ENCODE measurements at regions not wholly inside any gene's neighbourhood (a gene's known extent, or its start where the extent isn't known, plus 50 kb on each side); places are given as distances from the start of the nearest gene placed in this dataset.

- Histone ChIP-seq H3K4me2 (ENCODE audit: low read length) (peak overlapping the region; percentile 3; the same call in 1 of the 2 replicates), H4K20me1 (ENCODE audit: control insufficient read depth, insufficient read depth, low read depth, low read length) (no peaks in the 10 kb centered on the region), H3K9me2 (replicated peaks; ENCODE audit: control insufficient read depth, low read length) (no peaks in the 10 kb centered on the region), H3F3A (ENCODE audit: control insufficient read depth, insufficient read depth) (peaks cover 23% of the 10 kb centered on the region), H3K79me2 (ENCODE audit: control insufficient read depth, low read length) (no peaks in the 10 kb centered on the region), H3K36me3 (ENCODE audit: control insufficient read depth, low read length) (peaks cover 8% of the 10 kb centered on the region; the same call in 1 of the 2 replicates), H3K4me1 (ENCODE audit: control insufficient read depth, low read length) (peaks cover 65% of the 10 kb centered on the region), H3K4me3 (ENCODE audit: low read length) (no peak overlapping the region), H3K27ac (ENCODE audit: low read depth, low read length) (no peak overlapping the region), H3K27me3 (ENCODE audit: control insufficient read depth, low read length) (no peaks in the 10 kb centered on the region), H3K9me3 (ENCODE audit: control insufficient read depth, insufficient read depth, low read length) (peaks cover 8% of the 10 kb centered on the region)
- TF ChIP-seq EZH2phosphoT487 (IDR thresholded peaks at IDR 0.05; ENCODE audit: borderline replicate concordance, low read length) (no peak), CTCF (IDR thresholded peaks at IDR 0.05; ENCODE audit: low read depth, low read length, poor library complexity, severe bottlenecking) (no peak)
Observed at GRCh38 chr2:8238521-8239230, 443.2 kb upstream of the ID2 start.

- H3K27ac ChIP-seq (ENCODE audit: low read depth, low read length), result no peak overlapping the region
- H3K4me2 ChIP-seq (ENCODE audit: low read length), result no peak overlapping the region; the same call in 1 of the 2 replicates
- H3K27me3 ChIP-seq (ENCODE audit: control insufficient read depth, low read length), result no peaks in the 10 kb centered on the region
- 0 out of 2 replicates have a peak, but pooled peaks cover 4% of the 10 kb centered on the region for H3K36me3 ChIP-seq (ENCODE audit: control insufficient read depth, low read length)
- H4K20me1 ChIP-seq (ENCODE audit: control insufficient read depth, insufficient read depth, low read depth, low read length), result no peaks in the 10 kb centered on the region
- H3K4me3 ChIP-seq (ENCODE audit: low read length), result no peak overlapping the region
- peaks cover 65% of the 10 kb centered on the region for H3K4me1 ChIP-seq (ENCODE audit: control insufficient read depth, low read length)
- no peak for TF ChIP-seq EZH2phosphoT487 (IDR thresholded peaks at IDR 0.05; ENCODE audit: borderline replicate concordance, low read length)
- no peak for TF ChIP-seq CTCF (IDR thresholded peaks at IDR 0.05; ENCODE audit: low read depth, low read length, poor library complexity, severe bottlenecking)
- peaks cover 14% of the 10 kb centered on the region for H3F3A ChIP-seq (ENCODE audit: control insufficient read depth, insufficient read depth)
- H3K79me2 ChIP-seq (ENCODE audit: control insufficient read depth, low read length), result no peaks in the 10 kb centered on the region
- H3K9me3 ChIP-seq (ENCODE audit: control insufficient read depth, insufficient read depth, low read length), result peaks cover 17% of the 10 kb centered on the region
- H3K9me2 ChIP-seq (replicated peaks; ENCODE audit: control insufficient read depth, low read length), result no peaks in the 10 kb centered on the region
Observed at GRCh38 chr2:8239531-8240088, 442.2 kb upstream of the ID2 start.

- Histone ChIP-seq H3K4me3 (ENCODE audit: low read length) (no peak overlapping the region), H3K79me2 (ENCODE audit: control insufficient read depth, low read length) (no peaks in the 10 kb centered on the region), H3K36me3 (ENCODE audit: control insufficient read depth, low read length) (0 out of 2 replicates have a peak, but pooled peaks cover 4% of the 10 kb centered on the region), H3K9me3 (ENCODE audit: control insufficient read depth, insufficient read depth, low read length) (peaks cover 27% of the 10 kb centered on the region), H3K4me1 (ENCODE audit: control insufficient read depth, low read length) (peaks cover 53% of the 10 kb centered on the region), H3F3A (ENCODE audit: control insufficient read depth, insufficient read depth) (peaks cover 5% of the 10 kb centered on the region; the same call in 1 of the 2 replicates), H4K20me1 (ENCODE audit: control insufficient read depth, insufficient read depth, low read depth, low read length) (no peaks in the 10 kb centered on the region), H3K27ac (ENCODE audit: low read depth, low read length) (no peak overlapping the region), H3K9me2 (replicated peaks; ENCODE audit: control insufficient read depth, low read length) (no peaks in the 10 kb centered on the region), H3K4me2 (ENCODE audit: low read length) (no peak overlapping the region), H3K27me3 (ENCODE audit: control insufficient read depth, low read length) (no peaks in the 10 kb centered on the region)
- no peak for TF ChIP-seq CTCF (IDR thresholded peaks at IDR 0.05; ENCODE audit: low read depth, low read length, poor library complexity, severe bottlenecking)
- TF ChIP-seq EZH2phosphoT487 (IDR thresholded peaks at IDR 0.05; ENCODE audit: borderline replicate concordance, low read length), result no peak
Observed at GRCh38 chr2:8241317-8241716, 440.5 kb upstream of the ID2 start.

Measured in DOHH2 (cell line).